Cardiac muscle cell (in vitro differentiated cells and primary cell): ENCODE measurements at regions not wholly inside any gene's neighbourhood (a gene's known extent, or its start where the extent isn't known, plus 50 kb on each side); places are given as distances from the start of the nearest gene placed in this dataset.

Source experiments
- DNase-seq, 2 donors: peaks; one replicate each; pipeline versions ENCODE4 v3.0.0 to v3.0.0-alpha.2; 2010 to 2017; ENCODE audit warnings: low read depth in 1 of 2, low spot score in 1 of 2
- H3K27ac ChIP-seq: fragments of 200-600 bp; sonication (generic); 2 replicates; pipeline ENCODE4 v1.5.1; 2016
- H3K27me3 ChIP-seq: fragments of 200-600 bp; sonication (generic); 2 replicates; pipeline ENCODE4 v1.6.0; 2016; ENCODE audit warnings: control low read depth
- H3K36me3 ChIP-seq: fragments of 200-600 bp; sonication (generic); 2 replicates; pipeline ENCODE4 v1.5.1; 2016; ENCODE audit warnings: control low read depth
- H3K4me1 ChIP-seq: fragments of 200-600 bp; sonication (generic); 2 replicates; pipeline ENCODE4 v1.8.1; 2017; ENCODE audit warnings: low read depth, mild to moderate bottlenecking, mixed run types
- H3K4me3 ChIP-seq: fragments of 200-600 bp; sonication (generic); 2 replicates; pipeline ENCODE4 v1.5.1; 2016; ENCODE audit warnings: mild to moderate bottlenecking
- H3K9me3 ChIP-seq: fragments of 200-600 bp; sonication (generic); 2 replicates; pipeline ENCODE4 v1.5.1; 2017; ENCODE audit warnings: low read depth, mild to moderate bottlenecking, control low read depth
- TF ChIP-seq, protein P1 (sequence below): IDR thresholded peaks from 2 replicates; pipeline ENCODE4 v1.5.1; 2012; ENCODE audit warnings: low read depth, mild to moderate bottlenecking, low read length

DNA sequence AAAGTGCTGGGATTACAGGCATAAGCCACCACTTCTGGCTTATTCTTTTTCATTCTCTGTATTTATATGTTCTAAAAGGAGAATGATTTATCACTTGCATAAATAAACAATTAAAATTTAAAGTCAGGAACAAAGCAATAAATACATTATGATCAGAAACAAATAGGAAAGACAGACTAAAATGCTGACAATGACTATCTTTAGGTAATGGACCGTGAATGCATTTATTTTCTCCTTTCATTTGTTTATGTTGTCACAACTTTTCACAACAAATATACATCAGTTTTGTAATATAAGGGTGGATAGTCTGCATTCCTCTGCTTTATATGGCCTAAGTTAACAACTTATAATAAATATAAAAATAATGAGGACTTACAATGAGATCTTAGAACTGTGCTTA is 199.2 kb upstream of the EPHA4 start:
- no peak overlapping the region for H3K4me3 ChIP-seq

DNA sequence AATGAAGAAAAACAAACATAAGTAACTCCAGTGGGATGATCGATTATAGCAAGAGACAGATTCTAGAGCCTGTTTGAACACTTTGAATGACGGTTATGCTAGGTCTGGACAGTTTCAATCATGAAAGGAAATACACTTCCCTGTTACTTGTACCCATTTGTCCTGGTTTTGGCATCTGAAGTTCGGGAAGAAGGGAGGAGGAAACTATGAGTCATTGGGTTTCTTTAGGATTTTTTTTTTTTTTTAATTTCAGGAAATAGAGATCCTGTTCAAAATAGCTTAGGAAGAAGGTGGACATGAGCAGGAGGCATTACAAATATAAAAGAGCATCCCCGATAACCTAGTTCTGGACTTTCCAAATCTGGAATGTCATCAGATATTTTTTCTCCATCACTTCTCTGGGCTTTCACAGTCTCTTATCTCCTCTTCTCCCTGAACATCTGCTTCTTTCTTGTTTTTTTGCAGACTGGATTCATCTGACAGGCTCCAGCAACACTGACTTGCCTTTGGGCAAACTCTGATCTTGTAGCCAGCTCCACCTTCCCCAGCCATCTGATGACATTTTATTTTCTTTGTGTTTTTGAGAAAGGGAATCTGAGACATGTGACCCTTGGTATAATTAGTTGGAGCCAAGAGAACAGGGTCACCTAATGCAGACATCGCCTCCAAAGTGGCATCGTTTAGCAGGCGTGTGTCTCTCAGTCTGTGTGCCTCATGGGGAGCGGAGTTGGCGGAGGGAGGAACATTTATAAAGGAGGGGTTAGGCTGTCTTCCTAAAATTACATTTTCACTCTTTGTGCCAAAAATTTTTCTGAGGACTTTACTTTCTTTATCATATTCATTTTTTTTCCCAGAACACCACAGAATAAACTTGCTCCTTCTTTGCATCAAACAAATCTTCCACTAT is 195.3 kb upstream of the EPHA4 start:
- Histone ChIP-seq H3K36me3 (no peaks in the 10 kb centered on the region), H3K27ac (no peak overlapping the region), H3K4me3 (no peak overlapping the region), H3K4me1 (peaks cover 8% of the 10 kb centered on the region), H3K27me3 (no peaks in the 10 kb centered on the region), H3K9me3 (no peaks in the 10 kb centered on the region)
- DNase-seq: peak in 1 of 2 donors; percentile 16
- TF ChIP-seq, protein P1, sequence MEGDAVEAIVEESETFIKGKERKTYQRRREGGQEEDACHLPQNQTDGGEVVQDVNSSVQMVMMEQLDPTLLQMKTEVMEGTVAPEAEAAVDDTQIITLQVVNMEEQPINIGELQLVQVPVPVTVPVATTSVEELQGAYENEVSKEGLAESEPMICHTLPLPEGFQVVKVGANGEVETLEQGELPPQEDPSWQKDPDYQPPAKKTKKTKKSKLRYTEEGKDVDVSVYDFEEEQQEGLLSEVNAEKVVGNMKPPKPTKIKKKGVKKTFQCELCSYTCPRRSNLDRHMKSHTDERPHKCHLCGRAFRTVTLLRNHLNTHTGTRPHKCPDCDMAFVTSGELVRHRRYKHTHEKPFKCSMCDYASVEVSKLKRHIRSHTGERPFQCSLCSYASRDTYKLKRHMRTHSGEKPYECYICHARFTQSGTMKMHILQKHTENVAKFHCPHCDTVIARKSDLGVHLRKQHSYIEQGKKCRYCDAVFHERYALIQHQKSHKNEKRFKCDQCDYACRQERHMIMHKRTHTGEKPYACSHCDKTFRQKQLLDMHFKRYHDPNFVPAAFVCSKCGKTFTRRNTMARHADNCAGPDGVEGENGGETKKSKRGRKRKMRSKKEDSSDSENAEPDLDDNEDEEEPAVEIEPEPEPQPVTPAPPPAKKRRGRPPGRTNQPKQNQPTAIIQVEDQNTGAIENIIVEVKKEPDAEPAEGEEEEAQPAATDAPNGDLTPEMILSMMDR: no peak

More for the DNA sequence above, 199.2 kb upstream of the EPHA4 start:
- peaks cover 6% of the 10 kb centered on the region for H3K4me1 ChIP-seq
- no peaks in the 10 kb centered on the region for H3K36me3 ChIP-seq
- no peak for DNase-seq
- H3K9me3 ChIP-seq: no peaks in the 10 kb centered on the region
- H3K27me3 ChIP-seq: no peaks in the 10 kb centered on the region
- H3K27ac ChIP-seq: no peak overlapping the region
- TF ChIP-seq, protein P1: no peak

- DNase-seq: no peak
- no peaks in the 10 kb centered on the region for H3K36me3 ChIP-seq
- peak overlapping the region; percentile 36 for H3K27ac ChIP-seq
- no peak overlapping the region for H3K4me3 ChIP-seq
- no peaks in the 10 kb centered on the region for H3K9me3 ChIP-seq
- no peaks in the 10 kb centered on the region for H3K27me3 ChIP-seq
- TF ChIP-seq, protein P1: no peak
- peaks cover 8% of the 10 kb centered on the region for H3K4me1 ChIP-seq
These were observed 190.4 kb upstream of the EPHA4 start for GRCh38 chr2:221762496-221762895.

GRCh38 chr2:221761260-221761659 is 189.2 kb upstream of the EPHA4 start:
- TF ChIP-seq, protein P1: no peak
- H3K36me3 ChIP-seq: no peaks in the 10 kb centered on the region
- H3K4me3 ChIP-seq: no peak overlapping the region
- no peak for DNase-seq
- no peaks in the 10 kb centered on the region for H3K9me3 ChIP-seq
- H3K27me3 ChIP-seq: no peaks in the 10 kb centered on the region
- no peak overlapping the region for H3K27ac ChIP-seq
- H3K4me1 ChIP-seq: peaks cover 8% of the 10 kb centered on the region

DNA sequence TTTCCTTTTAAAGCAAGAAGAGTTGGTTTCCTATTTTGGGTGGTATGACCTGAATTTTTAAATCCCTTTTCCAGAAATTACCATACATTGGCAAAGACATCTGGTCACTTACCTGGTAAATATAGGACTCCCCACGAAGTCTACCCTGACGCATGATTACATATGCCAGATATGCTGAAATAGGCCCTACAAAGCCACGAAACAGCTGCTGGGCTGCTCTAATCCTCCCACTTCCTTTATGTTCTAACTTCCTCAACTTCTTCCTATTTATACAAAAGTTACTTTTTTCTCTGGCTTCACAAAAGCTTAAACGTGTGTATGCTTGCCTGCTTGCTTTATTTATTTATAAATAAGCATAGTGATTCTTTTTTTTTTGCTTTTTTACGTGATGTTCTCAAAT is 186.0 kb upstream of the EPHA4 start:
- Histone ChIP-seq H3K4me1 (peaks cover 6% of the 10 kb centered on the region), H3K27me3 (no peaks in the 10 kb centered on the region)
- no peak for DNase-seq

More for the DNA sequence above, 186.0 kb upstream of the EPHA4 start:
- Histone ChIP-seq H3K27ac (no peak overlapping the region), H3K9me3 (no peaks in the 10 kb centered on the region), H3K4me3 (no peak overlapping the region), H3K36me3 (no peaks in the 10 kb centered on the region)
- TF ChIP-seq, protein P1: no peak
